Mesendoderm (in vitro differentiated cells): ENCODE measurements at regions not wholly inside any gene's neighbourhood (a gene's known extent, or its start where the extent isn't known, plus 50 kb on each side); places are given as distances from the start of the nearest gene placed in this dataset.
"Not testable (repeated sequence)": the region's sequence is repeated elsewhere in the genome, so short reads cannot be mapped to it uniquely, and the experiment has no call there.

ENCODE experiments used
- DNase-seq: peaks from one replicate; pipeline ENCODE4 v3.0.0; 2013
- H2AK5ac ChIP-seq: 2 replicates; pipeline ENCODE4 v1.6.1; 2013; ENCODE audit warnings: low read length, inconsistent platforms
- H2BK120ac ChIP-seq: 2 replicates; pipeline ENCODE4 v1.6.1; 2013; ENCODE audit warnings: low read depth, mild to moderate bottlenecking, low read length, moderate library complexity, mixed read lengths
- H2BK15ac ChIP-seq: replicated peaks from 2 replicates; pipeline ENCODE4 v1.6.1; 2013; ENCODE audit warnings: low read depth, mild to moderate bottlenecking, moderate library complexity
- H2BK5ac ChIP-seq: 2 replicates; pipeline ENCODE4 v1.6.1; 2013; ENCODE audit warnings: low read length, inconsistent platforms
- H3K18ac ChIP-seq: 2 replicates; pipeline ENCODE4 v1.6.1; 2013; ENCODE audit warnings: mild to moderate bottlenecking, low read length, mixed read lengths
- H3K23ac ChIP-seq: one replicate; pipeline ENCODE4 v1.6.1; 2013; ENCODE audit warnings: low read length
- H3K27ac ChIP-seq: 2 replicates; pipeline ENCODE4 v1.5.1; 2013; ENCODE audit warnings: low read depth, mild to moderate bottlenecking, inconsistent platforms, low read length, moderate library complexity
- H3K27me3 ChIP-seq: 2 replicates; pipeline ENCODE4 v1.6.1; 2013; ENCODE audit warnings: low read length, control low read depth, mild to moderate bottlenecking, inconsistent platforms; ENCODE audit not compliant: insufficient read depth, poor library complexity
- H3K36me3 ChIP-seq: 2 replicates; pipeline ENCODE4 v1.6.1; 2013; ENCODE audit warnings: low read length, inconsistent platforms; ENCODE audit not compliant: control insufficient read depth, insufficient read depth
- H3K4ac ChIP-seq: one replicate; pipeline ENCODE4 v1.6.1; 2013; ENCODE audit warnings: low read depth, mild to moderate bottlenecking, low read length, moderate library complexity
- H3K4me1 ChIP-seq: 2 replicates; pipeline ENCODE4 v1.6.1; 2013; ENCODE audit warnings: low read depth, low read length, inconsistent platforms; ENCODE audit not compliant: control insufficient read depth
- H3K4me2 ChIP-seq: 2 replicates; pipeline ENCODE4 v1.6.1; 2013; ENCODE audit warnings: low read length
- H3K4me3 ChIP-seq: 2 replicates; pipeline ENCODE4 v1.5.1; 2013; ENCODE audit warnings: mild to moderate bottlenecking, low read length
- H3K56ac ChIP-seq: one replicate; pipeline ENCODE4 v1.6.1; 2013; ENCODE audit warnings: low read length
- H3K79me1 ChIP-seq: 2 replicates; pipeline ENCODE4 v1.6.1; 2013; ENCODE audit warnings: low read length, inconsistent platforms
- H3K79me2 ChIP-seq: 2 replicates; pipeline ENCODE4 v1.6.1; 2013; ENCODE audit warnings: mild to moderate bottlenecking, low read length; ENCODE audit not compliant: control insufficient read depth, insufficient read depth
- H3K9ac ChIP-seq: 2 replicates; pipeline ENCODE4 v1.6.1; 2013; ENCODE audit warnings: low read length, inconsistent platforms
- H4K5ac ChIP-seq: one replicate; pipeline ENCODE4 v1.6.1; 2013; ENCODE audit warnings: low read length
- H4K8ac ChIP-seq: one replicate; pipeline ENCODE4 v1.6.1; 2013; ENCODE audit warnings: low read depth, mild to moderate bottlenecking, control low read depth, low read length, moderate library complexity
- whole genome bisulfite sequencing: extraction: QIAGEN DNeasy Blood & Tissue Kit; methylation state at CpG from one replicate; pipeline ENCODE4 v1.1.7; 2013; ENCODE audit warnings: low lambda C conversion rate, missing lambda C conversion rate; ENCODE audit not compliant: insufficient coverage; ENCODE audit errors: extremely low coverage; 5-methylcytosine and 5-hydroxymethylcytosine counted together

DNA sequence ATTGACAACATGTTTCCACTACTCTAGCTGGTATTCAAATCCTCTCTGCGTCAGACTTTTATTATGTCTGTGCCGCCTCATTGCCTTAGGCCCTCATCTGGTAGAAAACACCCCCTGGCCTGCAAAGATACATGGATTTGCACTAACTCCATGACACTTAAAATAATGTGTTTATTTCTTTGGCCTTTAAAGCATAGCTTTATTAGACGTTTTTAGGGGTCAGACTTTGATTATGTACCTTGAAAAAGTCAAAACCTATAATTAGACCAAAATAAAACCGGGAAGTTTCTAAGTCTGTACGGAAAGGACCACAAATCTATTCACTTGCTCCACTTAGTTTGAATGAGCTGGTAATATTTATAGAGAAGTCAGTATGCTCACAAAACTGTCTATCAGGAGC lies 357.9 kb upstream of the NOX3 start:
- Histone ChIP-seq H3K79me1 (no peaks in the 10 kb centered on the region), H2BK5ac (no peak overlapping the region), H3K4me3 (no peak overlapping the region), H3K79me2 (no peaks in the 10 kb centered on the region), H2BK120ac (no peak overlapping the region), H3K23ac (no peak overlapping the region), H2AK5ac (no peak overlapping the region), H3K18ac (no peak overlapping the region), H3K4ac (no peak overlapping the region), H3K56ac (no peak overlapping the region), H2BK15ac (no peak overlapping the region), H3K27ac (no peak overlapping the region), H3K36me3 (no peaks in the 10 kb centered on the region), H3K4me2 (no peak overlapping the region), H3K27me3 (no peaks in the 10 kb centered on the region), H4K8ac (no peak overlapping the region), H3K9ac (no peak overlapping the region), H4K5ac (no peak overlapping the region), H3K4me1 (no peaks in the 10 kb centered on the region)
- WGBS: no CpG with 5 or more reads among the region's 5 CpGs
- no peak for DNase-seq

DNA sequence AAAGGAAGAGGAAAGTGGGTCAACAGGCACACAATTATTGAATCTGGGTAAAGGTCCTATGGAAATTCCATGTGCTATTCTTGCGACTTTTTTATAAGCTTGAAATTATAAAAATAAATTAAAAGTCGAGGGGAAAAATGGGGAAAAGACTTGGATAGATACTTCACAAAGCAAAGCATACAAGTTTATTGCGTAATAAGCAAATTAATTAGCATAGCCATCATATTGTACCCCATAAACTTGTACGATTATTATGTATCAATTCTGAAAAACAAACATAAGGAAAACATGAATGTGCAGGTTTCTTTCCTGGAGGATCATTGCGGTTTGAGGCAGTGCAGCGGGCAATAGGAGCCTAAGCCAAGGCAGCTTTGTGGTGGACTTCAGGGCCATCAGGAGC lies 351.6 kb upstream of the NOX3 start:
- Histone ChIP-seq H3K9ac (no peak overlapping the region), H3K27ac (no peak overlapping the region), H3K27me3 (no peaks in the 10 kb centered on the region), H3K79me1 (no peaks in the 10 kb centered on the region), H3K36me3 (no peaks in the 10 kb centered on the region), H3K79me2 (no peaks in the 10 kb centered on the region), H3K4me2 (no peak overlapping the region), H3K4ac (no peak overlapping the region), H2BK5ac (no peak overlapping the region), H4K8ac (no peak overlapping the region), H2AK5ac (no peak overlapping the region), H2BK120ac (no peak overlapping the region), H3K4me3 (no peak overlapping the region), H3K4me1 (no peaks in the 10 kb centered on the region), H3K23ac (no peak overlapping the region), H3K56ac (no peak overlapping the region), H3K18ac (no peak overlapping the region), H4K5ac (no peak overlapping the region), H2BK15ac (no peak overlapping the region)
- no peak for DNase-seq
- WGBS: no CpG with 5 or more reads among the region's 6 CpGs

- H3K27ac ChIP-seq: no peak overlapping the region
- no peak overlapping the region for H3K9ac ChIP-seq
- DNase-seq: no peak
- H2BK120ac ChIP-seq: no peak overlapping the region
- no peak overlapping the region for H3K23ac ChIP-seq
- H3K36me3 ChIP-seq: no peaks in the 10 kb centered on the region
- no peak overlapping the region for H2AK5ac ChIP-seq
- no peak overlapping the region for H3K4me2 ChIP-seq
- H3K4me3 ChIP-seq: no peak overlapping the region
- H2BK15ac ChIP-seq: no peak overlapping the region
- no peak overlapping the region for H3K18ac ChIP-seq
- H3K79me2 ChIP-seq: no peaks in the 10 kb centered on the region
- H3K79me1 ChIP-seq: no peaks in the 10 kb centered on the region
- no CpG with 5 or more reads among the region's 1 CpG for WGBS
- H4K8ac ChIP-seq: no peak overlapping the region
- H3K4ac ChIP-seq: no peak overlapping the region
- H2BK5ac ChIP-seq: no peak overlapping the region
- H3K27me3 ChIP-seq: no peaks in the 10 kb centered on the region
- no peak overlapping the region for H4K5ac ChIP-seq
- H3K56ac ChIP-seq: no peak overlapping the region
- no peaks in the 10 kb centered on the region for H3K4me1 ChIP-seq
These were observed 345.4 kb upstream of the NOX3 start for GRCh38 chr6:155801046-155801445.

GRCh38 chr6:155798876-155799275 lies 343.2 kb upstream of the NOX3 start:
- H3K4me3 ChIP-seq, H3K4ac ChIP-seq, H3K9ac ChIP-seq, H3K27me3 ChIP-seq, H2AK5ac ChIP-seq, H2BK15ac ChIP-seq, H3K4me1 ChIP-seq, H2BK120ac ChIP-seq, H2BK5ac ChIP-seq, H3K56ac ChIP-seq, H3K79me1 ChIP-seq, H3K27ac ChIP-seq, H3K79me2 ChIP-seq, H4K8ac ChIP-seq, H3K23ac ChIP-seq, H3K36me3 ChIP-seq, DNase-seq, H3K4me2 ChIP-seq, H3K18ac ChIP-seq, H4K5ac ChIP-seq: not testable (repeated sequence)
- WGBS: no CpG with 5 or more reads among the region's 3 CpGs

- Histone ChIP-seq H3K23ac (no peak overlapping the region), H3K27me3 (no peaks in the 10 kb centered on the region), H3K56ac (no peak overlapping the region), H3K79me1 (no peaks in the 10 kb centered on the region), H3K4ac (no peak overlapping the region), H3K36me3 (no peaks in the 10 kb centered on the region), H3K79me2 (no peaks in the 10 kb centered on the region), H4K5ac (no peak overlapping the region), H2BK15ac (no peak overlapping the region), H2AK5ac (no peak overlapping the region), H3K4me3 (no peak overlapping the region), H3K4me2 (no peak overlapping the region), H2BK120ac (no peak overlapping the region), H3K18ac (no peak overlapping the region), H2BK5ac (no peak overlapping the region), H4K8ac (no peak overlapping the region), H3K4me1 (no peaks in the 10 kb centered on the region), H3K9ac (no peak overlapping the region), H3K27ac (no peak overlapping the region)
- DNase-seq: no peak
- WGBS: no CpG with 5 or more reads among the region's 8 CpGs
These were observed 339.6 kb upstream of the NOX3 start for GRCh38 chr6:155795173-155795796.

- DNase-seq: no peak
- Histone ChIP-seq H4K8ac (no peak overlapping the region), H3K27ac (no peak overlapping the region), H2BK120ac (no peak overlapping the region), H3K4me2 (no peak overlapping the region), H3K79me2 (no peaks in the 10 kb centered on the region), H3K79me1 (no peaks in the 10 kb centered on the region), H2BK15ac (no peak overlapping the region), H2AK5ac (no peak overlapping the region), H3K9ac (no peak overlapping the region), H4K5ac (no peak overlapping the region), H3K36me3 (no peaks in the 10 kb centered on the region), H3K4me3 (no peak overlapping the region), H3K27me3 (no peaks in the 10 kb centered on the region), H3K18ac (no peak overlapping the region), H3K4ac (no peak overlapping the region), H3K56ac (no peak overlapping the region), H3K4me1 (no peaks in the 10 kb centered on the region), H3K23ac (no peak overlapping the region), H2BK5ac (no peak overlapping the region)
- WGBS: no CpG with 5 or more reads among the region's 4 CpGs
These were observed 336.3 kb upstream of the NOX3 start for GRCh38 chr6:155791891-155792290.
